Hematopoietic multipotent progenitor cell treated with erythropoietin and hydrocortisone succinate and interleukin-3 and kit ligand, for 4 days (in vitro differentiated cells): ENCODE measurements at regions not wholly inside any gene's neighbourhood (a gene's known extent, or its start where the extent isn't known, plus 50 kb on each side); places are given as distances from the start of the nearest gene placed in this dataset.

ENCODE experiments used
- DNase-seq: peaks from one replicate; pipeline ENCODE4 v3.0.0-alpha.2; 2015

DNA sequence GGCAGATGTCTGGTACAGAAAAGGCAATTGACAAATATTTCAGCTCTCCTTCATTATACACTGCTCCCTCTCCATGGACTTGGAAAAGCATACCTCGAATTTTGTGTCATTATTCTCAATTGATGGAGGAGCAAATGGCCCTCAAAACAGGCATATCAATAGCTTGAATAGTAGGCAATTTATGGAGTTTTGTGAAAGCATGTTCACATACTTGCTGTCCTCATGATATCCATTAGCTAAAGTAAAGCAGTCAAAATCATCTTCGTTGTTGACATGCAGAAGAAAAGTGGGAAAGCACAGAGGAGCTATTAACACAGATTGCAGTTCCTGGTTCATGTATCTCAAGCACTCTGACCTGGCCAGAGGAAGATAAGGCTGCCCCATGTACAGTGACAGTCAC lies 472.8 kb downstream of the CCSER2 start:
- DNase-seq, result no peak

GRCh38 chr10:84801916-84802315 lies 473.5 kb downstream of the CCSER2 start:
- DNase-seq, result no peak

DNA sequence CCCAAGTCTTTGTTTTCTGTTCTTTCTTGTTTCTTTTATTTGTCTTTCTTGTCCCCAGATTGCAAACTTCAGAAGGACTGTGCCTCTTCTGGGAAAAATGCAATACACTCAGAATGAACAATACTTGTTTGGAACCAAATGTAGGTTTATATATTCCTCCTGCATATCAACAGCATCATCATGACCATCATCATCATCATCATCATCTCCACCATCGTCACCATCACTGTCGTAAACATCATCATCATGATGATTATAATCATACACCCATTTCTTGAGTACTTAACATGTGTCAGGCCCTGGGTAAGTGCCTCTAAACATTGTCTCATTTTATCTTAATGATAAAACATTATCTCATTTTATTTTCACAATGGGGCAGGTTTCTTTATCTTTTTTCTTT lies 476.8 kb downstream of the CCSER2 start:
- no peak for DNase-seq

GRCh38 chr10:84811113-84811512 lies 482.7 kb downstream of the CCSER2 start:
- DNase-seq, result no peak

GRCh38 chr10:84818961-84819360 lies 490.6 kb downstream of the CCSER2 start:
- no peak for DNase-seq

DNA sequence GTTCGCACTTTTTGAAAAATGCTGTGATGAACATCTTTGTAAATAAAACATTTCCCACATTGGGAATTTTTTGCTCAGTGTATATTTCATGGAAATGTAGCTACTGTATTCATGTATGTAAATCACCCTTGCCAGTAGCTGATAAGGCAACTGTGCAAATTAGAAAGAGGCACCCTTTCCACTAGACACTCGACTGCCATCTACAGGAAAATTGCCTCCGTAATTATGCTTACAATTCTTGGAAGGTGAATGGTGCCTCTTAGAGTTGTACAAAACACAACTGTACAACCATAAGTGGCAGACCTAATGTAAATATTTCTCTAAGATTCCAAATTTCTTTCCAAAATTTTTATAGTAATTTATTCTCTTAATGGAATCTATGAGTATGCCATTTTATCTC lies 491.7 kb downstream of the CCSER2 start:
- peak; percentile 7 for DNase-seq

DNA sequence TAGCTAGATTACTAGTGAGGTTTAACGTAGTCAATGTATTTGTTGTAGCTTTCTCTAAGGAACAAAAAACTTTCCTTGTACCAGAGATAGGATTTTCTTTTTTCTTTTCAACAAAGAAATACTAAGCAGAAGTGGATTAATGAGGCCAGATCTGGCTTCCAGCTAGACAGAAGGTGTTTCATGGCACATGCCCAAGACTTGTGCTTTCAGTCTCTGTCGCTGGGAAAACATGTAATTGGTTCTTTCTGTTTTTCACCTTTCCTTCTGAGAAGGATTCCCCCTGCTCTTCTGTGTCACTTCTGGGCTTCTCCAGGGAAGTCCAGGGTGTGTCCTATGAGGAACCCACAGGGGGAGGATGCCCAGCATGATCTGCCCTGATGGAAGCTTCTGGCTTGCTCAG lies 492.2 kb downstream of the CCSER2 start:
- DNase-seq, result no peak

- DNase-seq, result no peak
Observed at GRCh38 chr10:84822931-84823630, 494.7 kb downstream of the CCSER2 start.

DNA sequence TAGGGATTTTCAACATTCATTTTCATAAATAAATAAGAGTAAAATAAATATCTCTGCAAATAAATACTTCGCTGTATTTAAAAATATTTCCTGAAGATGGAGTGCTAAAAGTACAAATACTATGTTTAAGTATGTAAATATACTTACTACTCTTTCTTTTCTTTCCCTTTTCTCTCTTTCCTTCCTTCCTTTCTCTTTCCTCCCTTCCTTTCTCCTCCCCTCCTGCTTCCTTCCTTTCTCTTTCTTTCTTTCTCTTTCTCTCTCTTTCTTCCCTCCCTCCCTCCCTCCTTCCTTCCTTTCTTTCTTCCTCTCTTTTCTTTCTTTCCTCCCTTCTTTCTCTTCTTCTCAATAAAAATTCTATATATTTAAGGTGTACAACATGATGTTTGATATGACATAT lies 496.1 kb downstream of the CCSER2 start:
- DNase-seq, result no peak

GRCh38 chr10:84825330-84825729 lies 496.9 kb downstream of the CCSER2 start:
- DNase-seq, result no peak

GRCh38 chr10:84826704-84827103 lies 498.3 kb downstream of the CCSER2 start:
- no peak for DNase-seq

GRCh38 chr10:84829131-84829530 lies 500.7 kb downstream of the CCSER2 start:
- no peak for DNase-seq

DNA sequence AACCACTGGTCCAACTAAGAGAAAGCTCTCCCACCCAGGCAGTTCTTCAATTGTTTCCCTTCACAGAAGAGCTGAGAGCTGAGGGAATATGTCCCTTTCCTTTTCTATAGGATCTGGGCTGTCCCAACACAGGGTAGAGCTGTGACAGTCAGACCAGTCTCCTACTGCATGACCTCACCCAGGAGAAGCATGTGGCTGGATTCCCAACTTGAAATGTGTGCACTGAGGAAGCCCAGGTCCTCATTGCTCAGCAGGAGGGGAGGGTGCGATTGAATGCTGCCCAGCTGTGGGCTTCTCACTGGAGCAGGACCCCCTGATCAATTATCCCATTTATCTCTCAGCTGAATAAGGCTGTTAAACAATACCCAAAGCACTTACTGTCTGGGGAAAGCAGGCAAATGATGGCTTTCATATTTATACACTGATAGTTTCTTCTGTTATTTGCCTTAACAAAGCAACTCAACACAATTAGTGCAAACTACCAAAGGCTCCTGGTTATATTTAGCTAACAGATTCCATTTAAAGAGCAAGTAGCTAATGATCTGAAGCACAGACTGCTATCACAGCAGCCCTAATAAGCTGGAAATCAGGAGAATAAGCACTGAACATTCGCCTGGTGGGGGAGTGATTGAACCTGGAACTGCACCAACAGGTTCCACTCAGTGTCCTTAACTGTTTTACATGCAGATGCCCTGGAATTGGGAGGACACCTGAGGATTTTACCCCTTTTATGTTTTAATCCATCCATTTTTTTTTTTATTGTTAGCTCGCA lies 508.8 kb downstream of the CCSER2 start:
- DNase-seq, result no peak

DNA sequence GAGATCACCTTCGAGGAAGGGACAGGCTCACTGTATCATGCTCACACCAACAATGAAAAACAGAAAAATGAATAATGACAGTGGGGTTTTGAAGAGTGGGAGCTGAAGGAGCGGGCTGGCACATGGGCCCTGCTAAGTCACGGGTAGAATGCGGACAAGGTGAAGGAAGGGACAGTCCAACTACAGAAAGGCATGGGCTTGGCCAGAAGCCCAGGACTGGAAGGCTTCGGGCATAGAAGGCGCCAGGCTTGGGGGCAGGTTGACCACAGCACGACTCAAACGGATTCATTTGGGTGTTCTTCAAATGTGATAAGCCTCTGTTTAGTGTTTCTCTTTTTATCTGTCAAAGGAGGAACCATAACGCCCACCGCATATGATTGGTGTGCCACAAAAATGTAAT lies 509.5 kb downstream of the CCSER2 start:
- DNase-seq, result no peak

GRCh38 chr10:84838851-84839250 lies 510.5 kb downstream of the CCSER2 start:
- DNase-seq, result no peak

- DNase-seq, result no peak
Observed at GRCh38 chr10:84842593-84842992, 514.2 kb downstream of the CCSER2 start.

GRCh38 chr10:84844461-84844860 lies 516.1 kb downstream of the CCSER2 start:
- no peak for DNase-seq

- DNase-seq, result peak; percentile 45
Observed at GRCh38 chr10:84845628-84846261, 517.4 kb downstream of the CCSER2 start.

GRCh38 chr10:84846658-84847316 lies 518.4 kb downstream of the CCSER2 start:
- no peak for DNase-seq

DNA sequence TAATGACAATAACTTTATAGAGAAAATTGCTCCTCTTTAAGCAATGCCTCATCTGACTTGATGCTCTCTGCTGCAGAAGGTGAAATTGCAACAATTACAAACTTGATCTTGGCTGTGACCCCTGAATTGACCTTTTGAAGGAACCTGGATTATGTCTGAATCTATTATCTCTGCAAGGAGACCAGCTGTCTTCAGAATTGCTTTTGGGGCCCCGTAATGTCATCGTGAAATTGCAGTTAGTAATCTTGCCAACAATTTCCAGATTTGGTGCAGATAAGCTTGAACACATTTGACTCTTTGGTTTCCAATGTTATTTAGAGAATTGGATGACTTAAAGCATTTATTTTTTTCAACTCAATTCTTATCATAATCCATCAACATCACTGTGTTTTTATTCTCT lies 520.6 kb downstream of the CCSER2 start:
- no peak for DNase-seq

DNA sequence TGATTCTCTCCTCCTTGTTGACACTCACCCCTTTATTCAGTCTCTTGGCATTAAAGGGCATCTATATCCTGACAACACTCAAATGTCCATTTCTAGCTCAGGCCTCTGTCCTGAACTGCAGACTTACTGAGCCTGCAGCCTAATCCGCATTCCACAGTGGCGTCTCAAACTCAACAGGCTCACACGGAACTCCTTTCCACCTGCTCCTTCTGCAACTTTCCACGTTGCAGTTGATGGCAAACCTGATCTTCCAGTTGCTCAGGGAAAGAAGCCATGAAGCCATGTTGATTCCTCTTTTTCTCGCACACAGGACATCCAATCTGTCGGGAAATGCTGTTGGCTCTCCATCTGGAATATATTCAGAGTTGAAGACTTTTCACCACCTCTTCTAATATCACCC lies 522.4 kb downstream of the CCSER2 start:
- DNase-seq, result no peak

GRCh38 chr10:84854439-84854838 lies 526.0 kb downstream of the CCSER2 start:
- DNase-seq, result no peak

DNA sequence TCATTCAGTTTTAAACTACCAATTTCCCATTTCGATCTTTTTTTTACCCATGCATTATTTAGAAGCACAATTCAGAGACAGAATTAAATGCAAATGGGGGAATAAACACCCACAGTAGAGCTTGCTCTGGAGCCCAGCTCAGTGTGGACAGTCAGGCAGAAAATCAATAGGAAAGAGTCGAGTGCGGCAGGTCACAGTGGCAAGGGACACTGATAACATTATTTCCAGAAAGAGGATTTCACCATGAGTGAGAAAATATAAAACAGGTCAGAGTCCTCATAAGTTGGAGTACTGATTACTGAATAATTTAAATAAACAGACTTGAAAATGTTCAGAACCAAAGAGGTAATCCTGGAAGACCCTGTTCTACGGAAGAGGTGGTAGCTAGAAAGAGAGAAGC lies 532.5 kb downstream of the CCSER2 start:
- DNase-seq, result no peak

DNA sequence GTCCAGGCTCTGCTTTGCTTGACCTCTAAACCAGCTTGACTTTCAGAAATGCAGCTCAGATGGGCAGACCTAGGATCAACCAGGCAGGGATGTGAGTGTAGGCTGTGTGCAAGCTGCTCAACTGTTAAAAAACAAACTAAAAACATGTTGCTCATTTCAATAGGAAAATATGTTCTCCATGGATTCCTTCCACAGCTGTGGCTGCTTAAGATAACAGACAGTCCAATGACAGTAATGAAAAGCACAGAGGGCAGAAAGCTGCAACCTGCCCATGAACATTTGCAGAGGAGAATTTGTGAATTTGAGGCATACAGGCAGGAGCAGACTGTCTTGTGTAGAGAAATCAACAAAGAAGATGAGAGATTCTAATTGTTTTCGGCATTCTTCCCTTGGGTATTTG lies 534.2 kb downstream of the CCSER2 start:
- DNase-seq, result no peak
